Neuronal stem cell (in vitro differentiated cells): ENCODE measurements at regions not wholly inside any gene's neighbourhood (a gene's known extent, or its start where the extent isn't known, plus 50 kb on each side); places are given as distances from the start of the nearest gene placed in this dataset.

Experiments used
- DNase-seq: peaks from one replicate; pipeline ENCODE4 v3.0.0-alpha.2; 2013; ENCODE audit warnings: low spot score
- H2AFZ ChIP-seq: one replicate; pipeline ENCODE4 v1.6.1; 2013; ENCODE audit warnings: mild to moderate bottlenecking, low read length, inconsistent platforms
- H2AK5ac ChIP-seq: 2 replicates; pipeline ENCODE4 v1.6.1; 2013; ENCODE audit warnings: low read depth, mild to moderate bottlenecking, inconsistent platforms, low read length, moderate library complexity, mixed read lengths
- H2BK120ac ChIP-seq: 2 replicates; pipeline ENCODE4 v1.6.1; 2013; ENCODE audit warnings: low read depth, mild to moderate bottlenecking, inconsistent platforms, low read length, moderate library complexity, mixed read lengths
- H2BK12ac ChIP-seq: one replicate; pipeline ENCODE4 v1.6.1; 2013; ENCODE audit warnings: low read length, inconsistent platforms
- H2BK15ac ChIP-seq: 2 replicates; pipeline ENCODE4 v1.6.1; 2013; ENCODE audit warnings: mild to moderate bottlenecking, low read length, inconsistent platforms, mixed read lengths
- H2BK5ac ChIP-seq: one replicate; pipeline ENCODE4 v1.6.1; 2013; ENCODE audit warnings: inconsistent platforms, mild to moderate bottlenecking, low read length, moderate library complexity
- H3K14ac ChIP-seq: one replicate; pipeline ENCODE4 v1.6.1; 2013; ENCODE audit warnings: low read length, inconsistent platforms
- H3K18ac ChIP-seq: 2 replicates; pipeline ENCODE4 v1.6.1; 2013; ENCODE audit warnings: low read length, inconsistent platforms
- H3K23ac ChIP-seq: 2 replicates; pipeline ENCODE4 v1.6.1; 2013; ENCODE audit warnings: low read depth, mild to moderate bottlenecking, mixed read lengths, low read length, inconsistent platforms; ENCODE audit not compliant: poor library complexity
- H3K27ac ChIP-seq: replicated peaks from 3 replicates; pipeline ENCODE4 v1.5.1; 2013; ENCODE audit warnings: low read length, inconsistent platforms
- H3K27me3 ChIP-seq, 3 experiments: 2 replicates each; pipeline ENCODE4 v1.6.1; 2013; ENCODE audit warnings: low read length in 3 of 3, mild to moderate bottlenecking in 2 of 3, inconsistent platforms in 1 of 3, low read depth in 1 of 3, mixed read lengths in 1 of 3, moderate library complexity in 1 of 3; ENCODE audit not compliant: control insufficient read depth in 3 of 3, insufficient read depth in 3 of 3
- H3K36me3 ChIP-seq, 2 donors: replicated peaks in 1 of 2; 2 replicates each; pipeline ENCODE4 v1.6.1; 2013; ENCODE audit warnings: low read length in 2 of 2; ENCODE audit not compliant: control insufficient read depth in 2 of 2, insufficient read depth in 2 of 2
- H3K4ac ChIP-seq: 2 replicates; pipeline ENCODE4 v1.6.1; 2013; ENCODE audit warnings: inconsistent platforms, mild to moderate bottlenecking, low read length, moderate library complexity
- H3K4me1 ChIP-seq, 2 donors: 1 replicate in 1 of 2; 2 replicates in 1 of 2; pipeline ENCODE4 v1.6.1; 2013; ENCODE audit warnings: low read length in 2 of 2, low read depth in 1 of 2; ENCODE audit not compliant: control insufficient read depth in 2 of 2, insufficient read depth in 1 of 2
- H3K4me2 ChIP-seq: one replicate; pipeline ENCODE4 v1.6.1; 2013; ENCODE audit warnings: mild to moderate bottlenecking, low read length, inconsistent platforms; ENCODE audit not compliant: insufficient read depth, poor library complexity, severe bottlenecking
- H3K4me3 ChIP-seq, 2 donors: 2 replicates each; pipeline ENCODE4 v1.5.1; 2013; ENCODE audit warnings: low read length in 2 of 2, mild to moderate bottlenecking in 2 of 2, inconsistent platforms in 1 of 2, moderate library complexity in 1 of 2
- H3K79me1 ChIP-seq: one replicate; pipeline ENCODE4 v1.6.1; 2013; ENCODE audit warnings: low read depth, mild to moderate bottlenecking, inconsistent platforms, low read length, moderate library complexity
- H3K9ac ChIP-seq: one replicate; pipeline ENCODE4 v1.6.1; 2013; ENCODE audit warnings: mild to moderate bottlenecking, low read depth, low read length, inconsistent platforms; ENCODE audit not compliant: poor library complexity
- H3K9me3 ChIP-seq, 2 donors: replicated peaks in 1 of 2; 2 replicates each; pipeline versions ENCODE3 to v1.6.1; 2013; ENCODE audit warnings: low read length in 2 of 2, mild to moderate bottlenecking in 2 of 2, inconsistent platforms in 1 of 2, low read depth in 1 of 2, mixed read lengths in 1 of 2, moderate library complexity in 1 of 2; ENCODE audit not compliant: control insufficient read depth in 2 of 2, insufficient read depth in 1 of 2
- H4K8ac ChIP-seq: one replicate; pipeline ENCODE4 v1.6.1; 2013; ENCODE audit warnings: low read depth, mild to moderate bottlenecking, inconsistent platforms, low read length, moderate library complexity
- H4K91ac ChIP-seq: one replicate; pipeline ENCODE4 v1.6.1; 2013; ENCODE audit warnings: low read length, low read depth, mild to moderate bottlenecking, inconsistent platforms; ENCODE audit not compliant: poor library complexity
- WGBS, 2 donors: extraction: QIAGEN DNeasy Blood & Tissue Kit; methylation state at CpG; one replicate each; pipeline ENCODE4 v1.1.7; 2013; ENCODE audit warnings: missing lambda C conversion rate in 2 of 2, mixed read lengths in 1 of 2; ENCODE audit not compliant: insufficient read length in 2 of 2, insufficient replicate concordance in 1 of 2; ENCODE audit errors: extremely low coverage in 2 of 2; 5-methylcytosine and 5-hydroxymethylcytosine counted together

DNA sequence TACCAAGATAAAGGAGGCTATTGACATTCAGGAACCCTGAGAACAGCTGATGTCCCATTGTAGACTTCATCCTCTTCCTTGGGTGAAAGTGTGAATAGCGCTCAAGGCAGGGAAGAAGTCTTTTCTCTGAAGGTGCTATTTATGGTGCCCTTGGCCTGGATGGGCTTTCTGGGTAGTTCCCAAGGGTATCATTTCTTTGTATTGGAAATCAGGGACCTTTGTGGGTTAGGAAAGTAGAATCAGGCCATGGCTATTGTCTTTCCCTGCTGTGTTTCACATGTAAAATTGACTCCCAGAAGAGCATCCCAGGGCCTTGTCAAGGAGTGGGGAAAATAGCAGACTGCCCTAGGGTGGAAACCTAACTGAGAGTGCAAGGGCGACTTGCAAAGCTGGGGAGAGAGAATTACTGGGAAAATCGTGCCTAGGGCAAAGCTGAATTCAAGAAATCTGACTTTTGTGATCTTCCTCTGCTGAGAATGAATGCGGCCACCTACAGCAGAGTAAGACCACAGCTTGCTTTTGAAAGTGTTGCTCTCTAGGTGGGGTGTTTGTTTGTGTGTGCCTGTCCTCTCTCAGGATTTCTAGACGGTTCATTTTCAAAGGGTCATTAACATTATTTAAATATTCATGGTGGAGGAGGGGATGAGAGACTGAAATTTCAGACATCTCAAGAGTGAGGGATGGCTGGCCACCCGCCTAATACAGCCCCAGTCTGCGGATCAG lies 160.6 kb downstream of the C9orf152 start:
- peak overlapping the region; percentile 98 for H3K18ac ChIP-seq
- DNase-seq, result no peak
- peaks cover 8 to 11% of the 10 kb centered on the region in 2 donors for H3K4me1 ChIP-seq
- peak overlapping the region; percentile 18 for H3K27ac ChIP-seq
- no peaks in the 10 kb centered on the region for H3K27me3 ChIP-seq
- H3K23ac ChIP-seq, result no peak overlapping the region
- no peak overlapping the region for H4K91ac ChIP-seq
- peaks cover 0 to 8% of the 10 kb centered on the region in 2 donors for H3K36me3 ChIP-seq
- peaks cover 0 to 4% of the 10 kb centered on the region in 2 donors for H3K9me3 ChIP-seq
- no peaks in the 10 kb centered on the region for H3K79me1 ChIP-seq
- no peak overlapping the region for H2BK5ac ChIP-seq
- no CpG with 5 or more reads among the region's 7 CpGs for WGBS, 2 donors
- no peak overlapping the region for H4K8ac ChIP-seq
- no peak overlapping the region for H3K4ac ChIP-seq
- no peak overlapping the region for H2AK5ac ChIP-seq
- no peak overlapping the region for H2BK120ac ChIP-seq
- peak overlapping the region; percentile 99 for H3K4me2 ChIP-seq
- H3K14ac ChIP-seq, result no peak overlapping the region
- peak overlapping the region; percentile 58 to 92 for H3K4me3 ChIP-seq
- no peak overlapping the region for H2BK15ac ChIP-seq
- H2AFZ ChIP-seq, result peak overlapping the region; percentile 88
- H3K9ac ChIP-seq, result peak overlapping the region; percentile 90
- H2BK12ac ChIP-seq, result peak overlapping the region; percentile 51

DNA sequence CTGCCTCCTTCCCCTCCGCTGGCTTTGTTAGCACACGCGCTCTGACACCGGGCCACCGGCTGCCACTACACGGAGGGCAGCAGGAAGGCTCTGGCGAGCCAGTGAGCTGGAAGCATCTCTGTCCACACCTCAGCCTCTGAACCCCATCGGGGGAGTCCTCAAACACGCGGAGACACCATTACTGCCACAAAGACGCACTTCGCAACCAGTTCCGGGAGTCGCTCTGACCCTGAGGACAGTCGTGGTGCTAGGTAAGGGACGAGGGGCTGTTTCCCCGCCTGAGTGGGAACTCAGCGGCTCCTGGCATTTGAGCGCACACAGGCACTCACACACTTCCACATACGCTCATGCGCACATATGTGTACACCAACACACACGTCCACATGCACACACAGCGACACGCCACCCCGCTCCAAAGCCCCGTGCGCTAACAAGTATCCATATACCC lies 160.0 kb downstream of the C9orf152 start:
- no peak for DNase-seq
- peak overlapping the region; percentile 99 for H3K4me2 ChIP-seq
- WGBS, 2 donors, result no CpG with 5 or more reads among the region's 27 CpGs
- peaks cover 8 to 11% of the 10 kb centered on the region in 2 donors for H3K4me1 ChIP-seq
- peak overlapping the region; percentile 98 for H3K18ac ChIP-seq
- H3K14ac ChIP-seq, result peak overlapping the region; percentile 59
- peak overlapping the region; percentile 76 for H3K27ac ChIP-seq
- peak overlapping the region; percentile 88 for H2AFZ ChIP-seq
- H3K79me1 ChIP-seq, result no peaks in the 10 kb centered on the region
- H4K8ac ChIP-seq, result no peak overlapping the region
- H3K4me3 ChIP-seq, result peak overlapping the region; percentile 58 to 92
- H3K23ac ChIP-seq, result peak overlapping the region; percentile 26
- peak overlapping the region; percentile 4 for H3K4ac ChIP-seq
- H3K9me3 ChIP-seq, result peaks cover 0 to 7% of the 10 kb centered on the region in 2 donors
- peaks cover 0 to 13% of the 10 kb centered on the region in 2 donors for H3K36me3 ChIP-seq
- no peak overlapping the region for H2BK120ac ChIP-seq
- H2AK5ac ChIP-seq, result no peak overlapping the region
- H3K9ac ChIP-seq, result peak overlapping the region; percentile 90
- H2BK12ac ChIP-seq, result peak overlapping the region; percentile 51
- peak overlapping the region; percentile 31 for H2BK5ac ChIP-seq
- H3K27me3 ChIP-seq, result no peaks in the 10 kb centered on the region
- no peak overlapping the region for H2BK15ac ChIP-seq
- peak overlapping the region; percentile 56 for H4K91ac ChIP-seq

DNA sequence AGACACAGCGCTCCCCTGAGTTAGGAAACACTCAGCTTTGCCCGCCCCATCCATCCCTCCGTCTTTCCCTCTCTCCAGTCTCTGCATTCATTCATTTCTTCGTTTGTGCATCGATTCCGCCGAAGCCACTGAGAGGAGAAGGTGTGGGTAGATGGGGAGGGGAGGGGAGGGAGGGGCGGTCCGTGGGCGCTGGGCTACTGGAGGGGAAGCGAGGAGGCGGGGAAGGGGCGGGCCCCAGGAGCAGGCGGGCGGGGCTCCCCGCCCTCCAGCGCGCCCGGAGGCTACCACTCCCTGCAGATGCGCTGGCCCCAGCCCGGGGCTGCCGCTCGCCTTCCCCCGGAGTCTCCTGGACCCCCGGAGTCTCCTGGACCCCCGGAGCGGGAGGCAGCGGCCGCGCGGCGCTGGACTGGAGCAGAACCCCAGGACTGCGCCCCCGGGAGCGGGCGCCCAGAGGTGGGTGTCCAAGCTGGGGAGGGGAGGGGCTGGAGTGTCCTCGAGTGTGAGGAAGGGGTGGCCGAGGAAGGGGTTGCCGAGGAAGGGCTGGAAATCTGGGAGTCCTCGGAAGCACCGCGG lies 159.5 kb downstream of the C9orf152 start:
- WGBS, 2 donors, result no CpG with 5 or more reads among the region's 42 CpGs
- peak; percentile 70 for DNase-seq
- Histone ChIP-seq H4K91ac (peak overlapping the region; percentile 56), H3K9me3 (peaks cover 0 to 7% of the 10 kb centered on the region in 2 donors), H2AFZ (peak overlapping the region; percentile 89), H3K4me1 (peaks cover 8 to 11% of the 10 kb centered on the region in 2 donors), H3K4me3 (peak overlapping the region; percentile 58 to 98), H4K8ac (no peak overlapping the region), H3K27ac (peak overlapping the region; percentile 76), H2BK12ac (peak overlapping the region; percentile 51), H2AK5ac (peak overlapping the region; percentile 70), H3K4me2 (peak overlapping the region; percentile 99), H3K14ac (peak overlapping the region; percentile 63), H2BK15ac (peak overlapping the region; percentile 86), H3K36me3 (peaks cover 0 to 16% of the 10 kb centered on the region in 2 donors), H3K9ac (peak overlapping the region; percentile 90), H3K79me1 (no peaks in the 10 kb centered on the region), H3K27me3 (no peaks in the 10 kb centered on the region), H2BK5ac (peak overlapping the region; percentile 96), H3K4ac (peak overlapping the region; percentile 4), H3K18ac (peak overlapping the region; percentile 98), H3K23ac (peak overlapping the region; percentile 26), H2BK120ac (peak overlapping the region; percentile 63)
